ENCODE measurements at regions not wholly inside any gene's neighbourhood (a gene's known extent, or its start where the extent isn't known, plus 50 kb on each side); places are given as distances from the start of the nearest gene placed in this dataset.

GRCh38 chr4:13202701-13203100 is 281.4 kb downstream of the RAB28 start:
- TF ChIP-seq CTCF (IDR thresholded peaks at IDR 0.05 in 8 of 11, conservative IDR thresholded peaks at IDR 0.05 in 3 of 11) = no peak
- no peak for TF ChIP-seq POLR2A (IDR thresholded peaks at IDR 0.05)
